Activated CD8-positive, alpha-beta T cell treated with anti-CD3 and anti-CD28 coated beads for 36 hours (primary cell): ENCODE measurements at regions not wholly inside any gene's neighbourhood (a gene's known extent, or its start where the extent isn't known, plus 50 kb on each side); places are given as distances from the start of the nearest gene placed in this dataset.
"Not testable (repeated sequence)": the region's sequence is repeated elsewhere in the genome, so short reads cannot be mapped to it uniquely, and the experiment has no call there.

Experiments
- ATAC-seq: fragments of 200-7000 bp; cut with Tn5 transposase; one replicate; pipeline ENCODE4 v1.10.0; 2021; ENCODE audit warnings: mild to moderate bottlenecking, moderate library complexity
- CTCF ChIA-PET: fragments of 350-600 bp; sonication (Branson Sonifier 250); formaldehyde crosslinking; loops from one replicate; lab custom pipeline; 2021; ENCODE audit warnings: antibody characterized with exemption; lab: Charles Lee
- POLR2A ChIA-PET: fragments of 350-600 bp; sonication (Branson Sonifier 250); formaldehyde crosslinking; loops from one replicate; lab custom pipeline; 2021; ENCODE audit warnings: antibody characterized with exemption; lab: Charles Lee
- DNase-seq: peaks from one replicate; pipeline ENCODE4 v3.0.0-alpha.2; 2020
- H3K27ac Mint-ChIP-seq: one replicate; pipeline ENCODE4 v1.8.0; 2021; ENCODE audit warnings: mild to moderate bottlenecking, mixed read lengths
- H3K27me3 Mint-ChIP-seq: one replicate; pipeline ENCODE4 v1.8.0; 2021; ENCODE audit warnings: mixed read lengths
- H3K36me3 Mint-ChIP-seq: one replicate; pipeline ENCODE4 v1.8.0; 2021; ENCODE audit warnings: low read depth, mixed read lengths
- H3K4me1 Mint-ChIP-seq: one replicate; pipeline ENCODE4 v1.8.0; 2021; ENCODE audit warnings: low read depth, mixed read lengths
- H3K4me3 Mint-ChIP-seq: one replicate; pipeline ENCODE4 v1.8.0; 2021; ENCODE audit warnings: mild to moderate bottlenecking, moderate library complexity, mixed read lengths
- H3K9me3 Mint-ChIP-seq: one replicate; pipeline ENCODE4 v1.8.0; 2021; ENCODE audit warnings: mixed read lengths
- CTCF ChIP-seq: fragments of 200-600 bp; IDR thresholded peaks from one replicate; pipeline ENCODE4 v1.8.0; 2022; ENCODE audit warnings: antibody characterized with exemption, mild to moderate bottlenecking
- intact Hi-C: fragments of 100-400 bp; cut with micrococcal nuclease; formaldehyde crosslinking; loops from one replicate; pipeline ENCODE4 v1.10.0; 2022

GRCh38 chr1:173330149-173330951, 123.2 kb upstream of the TNFSF4 start:
- ATAC-seq (no peak), DNase-seq (no peak)
- ChIA-PET CTCF (no interaction called here), POLR2A (no interaction called here)
- H3K36me3 Mint-ChIP-seq: peaks cover 4% of the 10 kb centered on the region
- peak overlapping the region; percentile 84 for H3K27ac Mint-ChIP-seq
- peaks cover 1% of the 10 kb centered on the region for H3K9me3 Mint-ChIP-seq
- intact Hi-C loops: no loop called here
- H3K4me1 Mint-ChIP-seq: peaks cover 32% of the 10 kb centered on the region
- peak overlapping the region; percentile 50 for H3K4me3 Mint-ChIP-seq
- TF ChIP-seq CTCF: no peak
- no peaks in the 10 kb centered on the region for H3K27me3 Mint-ChIP-seq

- peak overlapping the region; percentile 84 for H3K27ac Mint-ChIP-seq
- peaks cover 32% of the 10 kb centered on the region for H3K4me1 Mint-ChIP-seq
- intact Hi-C loops, DNase-seq, H3K9me3 Mint-ChIP-seq, H3K36me3 Mint-ChIP-seq, H3K27me3 Mint-ChIP-seq, CTCF ChIA-PET, POLR2A ChIA-PET: not testable (repeated sequence)
- peak; percentile 65 for ATAC-seq
- peak overlapping the region; percentile 50 for H3K4me3 Mint-ChIP-seq
These were observed 123.9 kb upstream of the TNFSF4 start for GRCh38 chr1:173330952-173331548.

GRCh38 chr1:173332026-173332425, 124.9 kb upstream of the TNFSF4 start:
- Mint-ChIP-seq H3K9me3 (no peaks in the 10 kb centered on the region), H3K27me3 (no peaks in the 10 kb centered on the region), H3K4me3 (no peak overlapping the region), H3K4me1 (peaks cover 32% of the 10 kb centered on the region), H3K27ac (no peak overlapping the region), H3K36me3 (peaks cover 4% of the 10 kb centered on the region)
- ChIA-PET POLR2A (no interaction called here), CTCF (interaction anchor here (1.0 kb wide), 1 partner anchor 13 kb away, joined by 4 read pairs; no protein-coding TSS in a partner anchor)
- intact Hi-C loops: no loop called here
- no peak for TF ChIP-seq CTCF
- ATAC-seq (no peak), DNase-seq (no peak)

GRCh38 chr1:173333581-173333980, 126.5 kb upstream of the TNFSF4 start:
- ChIA-PET POLR2A (no interaction called here), CTCF (no interaction called here)
- Mint-ChIP-seq H3K4me3 (no peak overlapping the region), H3K9me3 (no peaks in the 10 kb centered on the region), H3K36me3 (peaks cover 4% of the 10 kb centered on the region), H3K27ac (no peak overlapping the region), H3K27me3 (no peaks in the 10 kb centered on the region), H3K4me1 (peaks cover 32% of the 10 kb centered on the region)
- intact Hi-C loops: no loop called here
- DNase-seq: peak; percentile 8
- ATAC-seq: peak; percentile 68
- no peak for TF ChIP-seq CTCF

- H3K9me3 Mint-ChIP-seq: no peaks in the 10 kb centered on the region
- no peaks in the 10 kb centered on the region for H3K27me3 Mint-ChIP-seq
- CTCF ChIA-PET: no interaction called here
- ATAC-seq (no peak), DNase-seq (no peak)
- intact Hi-C loops: no loop called here
- no peak overlapping the region for H3K4me3 Mint-ChIP-seq
- peaks cover 4% of the 10 kb centered on the region for H3K36me3 Mint-ChIP-seq
- H3K4me1 Mint-ChIP-seq: peaks cover 11% of the 10 kb centered on the region
- H3K27ac Mint-ChIP-seq: no peak overlapping the region
- TF ChIP-seq CTCF: no peak
- POLR2A ChIA-PET: no interaction called here
These were observed 130.0 kb upstream of the TNFSF4 start for GRCh38 chr1:173337126-173337525.
